ENCODE measurements at regions not wholly inside any gene's neighbourhood (a gene's known extent, or its start where the extent isn't known, plus 50 kb on each side); places are given as distances from the start of the nearest gene placed in this dataset.

DNA sequence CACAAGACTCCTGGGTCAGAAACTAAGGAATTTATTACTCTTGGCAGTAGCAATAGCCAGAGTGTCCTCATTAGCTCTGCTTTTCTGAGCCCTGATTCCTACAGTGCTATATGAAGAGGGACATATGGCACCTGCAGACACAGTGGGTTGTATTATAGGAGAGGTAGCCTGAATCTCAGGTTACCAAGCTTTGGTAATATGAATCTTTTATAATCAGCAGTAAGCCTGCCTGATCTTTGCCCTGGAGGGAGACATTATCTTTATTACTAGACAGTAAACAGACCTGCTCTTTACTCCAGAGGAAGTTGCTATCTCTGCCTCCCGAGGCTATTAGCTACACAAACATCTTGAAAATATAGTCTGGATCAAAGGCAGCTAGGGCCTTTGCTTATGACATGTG is 62.5 kb upstream of the HOPX start:
- peak overlapping the region; percentile 12 for H3K4me3 Mint-ChIP-seq (ENCODE audit: unreplicated experiment)
- peak; percentile 79 to 81 for DNase-seq
- Histone ChIP-seq H3K36me3 (ENCODE audit: control insufficient read depth, insufficient read depth, low read length) (no peaks in the 10 kb centered on the region), H3K4me3 (ENCODE audit: low read depth, low read length) (no peak overlapping the region), H3K27me3 (replicated peaks; ENCODE audit: control insufficient read depth, insufficient read depth, low read length) (no peaks in the 10 kb centered on the region), H3K4me1 (peaks cover 43% of the 10 kb centered on the region), H3K9me3 (peaks cover 4% of the 10 kb centered on the region)
- intact Hi-C loops (cut with micrococcal nuclease; ENCODE audit: unreplicated experiment) = loop anchor here (1.0 to 2.0 kb wide), 3 partner anchors 10 to 43 kb away; no protein-coding TSS in a partner anchor
- no TSS peak for BruUV-seq (replicated peaks)
- ChIA-PET POLR2A (interaction anchor here (1.0 kb wide), 1 partner anchor 234 kb away, joined by 5 read pairs; the partner anchor contains the start of gene NOA1), CTCF (interaction anchor here (0.7 to 1.0 kb wide), 2 partner anchors 45 to 56 kb away, joined by 3 read pairs; no protein-coding TSS in a partner anchor)
- no peak for TF ChIP-seq CTCF (IDR thresholded peaks at IDR 0.05; ENCODE audit: insufficient read depth in 1 of 2, low read depth in 1 of 2, low read length in 1 of 2, severe bottlenecking in 1 of 2, unreplicated experiment in 1 of 2)
- peaks cover 13% of the 10 kb centered on the region for H3K36me3 Mint-ChIP-seq (ENCODE audit: insufficient read depth, unreplicated experiment)
- no peaks in the 10 kb centered on the region for H3K27me3 Mint-ChIP-seq (ENCODE audit: insufficient read depth, unreplicated experiment)
- H3K27ac Mint-ChIP-seq (ENCODE audit: unreplicated experiment) = peak overlapping the region; percentile 54
- peaks cover 38% of the 10 kb centered on the region for H3K4me1 Mint-ChIP-seq (ENCODE audit: low read depth, unreplicated experiment)
- H3K9me3 Mint-ChIP-seq (ENCODE audit: unreplicated experiment) = peaks cover 6% of the 10 kb centered on the region

DNA sequence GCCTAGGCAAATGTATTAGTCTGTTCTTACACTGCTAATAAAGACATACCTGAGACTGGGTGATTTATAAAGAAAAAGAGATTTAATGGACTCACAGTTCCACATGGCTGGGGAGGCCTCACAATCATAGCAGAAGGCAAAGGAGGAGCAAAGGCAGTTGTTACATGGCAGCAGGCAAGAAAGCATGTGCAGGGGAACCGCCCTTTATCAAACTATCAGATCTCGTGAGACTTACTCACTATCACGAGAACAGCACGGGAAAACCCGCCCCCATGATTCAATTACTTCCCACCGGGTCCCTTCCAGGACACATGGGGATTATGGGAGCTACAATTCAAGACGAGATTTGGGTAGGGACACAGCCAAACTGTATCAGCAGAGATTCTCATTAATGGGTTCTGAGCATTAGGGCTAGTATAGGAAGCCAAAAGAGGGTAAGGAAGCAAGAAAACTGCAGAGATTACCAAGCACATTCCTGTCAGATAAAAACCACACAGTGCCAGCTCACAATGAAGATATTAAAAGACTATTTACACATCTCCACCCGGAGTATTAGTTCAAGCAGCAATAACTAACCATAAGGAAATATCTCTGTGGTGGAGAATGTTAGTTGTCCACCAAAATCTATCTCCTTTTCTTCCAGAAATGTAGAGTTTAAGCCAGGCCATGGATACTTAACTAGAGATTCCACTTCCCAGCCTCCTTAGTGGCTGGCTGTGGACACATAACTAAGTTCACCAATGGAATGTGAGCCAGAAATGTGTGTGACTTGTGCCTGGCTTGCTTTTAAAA is 61.2 kb upstream of the HOPX start:
- POLR2A ChIA-PET = no interaction called here
- Histone ChIP-seq H3K4me3 (ENCODE audit: low read depth, low read length) (no peak overlapping the region), H3K27me3 (replicated peaks; ENCODE audit: control insufficient read depth, insufficient read depth, low read length) (no peaks in the 10 kb centered on the region), H3K36me3 (ENCODE audit: control insufficient read depth, insufficient read depth, low read length) (no peaks in the 10 kb centered on the region), H3K4me1 (peaks cover 39% of the 10 kb centered on the region), H3K9me3 (peaks cover 4% of the 10 kb centered on the region)
- peaks cover 6% of the 10 kb centered on the region for H3K9me3 Mint-ChIP-seq (ENCODE audit: unreplicated experiment)
- no TSS peak for BruUV-seq (replicated peaks)
- CTCF ChIA-PET = no interaction called here
- H3K4me1 Mint-ChIP-seq (ENCODE audit: low read depth, unreplicated experiment) = peaks cover 31% of the 10 kb centered on the region
- no peaks in the 10 kb centered on the region for H3K27me3 Mint-ChIP-seq (ENCODE audit: insufficient read depth, unreplicated experiment)
- no peak overlapping the region for H3K4me3 Mint-ChIP-seq (ENCODE audit: unreplicated experiment)
- H3K27ac Mint-ChIP-seq (ENCODE audit: unreplicated experiment) = peak overlapping the region; percentile 69
- TF ChIP-seq CTCF (IDR thresholded peaks at IDR 0.05; ENCODE audit: insufficient read depth in 1 of 2, low read depth in 1 of 2, low read length in 1 of 2, severe bottlenecking in 1 of 2, unreplicated experiment in 1 of 2) = no peak
- no peak for DNase-seq
- peaks cover 13% of the 10 kb centered on the region for H3K36me3 Mint-ChIP-seq (ENCODE audit: insufficient read depth, unreplicated experiment)
- intact Hi-C loops (cut with micrococcal nuclease; ENCODE audit: unreplicated experiment) = loop anchor here (2.0 kb wide), 1 partner anchor 45 kb away; no protein-coding TSS in a partner anchor

DNA sequence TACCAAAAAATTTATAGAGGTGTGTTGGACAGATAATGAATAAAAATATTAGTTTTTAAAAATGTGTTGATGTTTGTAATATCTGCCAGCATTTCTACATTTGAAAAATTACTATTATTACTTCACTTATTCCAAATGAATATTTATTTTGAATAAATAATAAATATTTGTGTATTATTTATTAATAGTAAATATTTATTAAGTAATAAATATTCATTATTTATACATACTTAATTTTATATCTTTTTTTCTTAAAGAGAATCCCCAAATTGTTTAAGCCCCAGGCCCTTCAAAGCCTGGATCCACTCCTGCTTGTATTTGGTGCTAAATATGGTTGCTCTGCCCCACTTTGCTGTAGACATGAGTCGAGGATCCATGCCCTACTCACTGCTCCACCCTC is 60.5 kb upstream of the HOPX start:
- Histone ChIP-seq H3K9me3 (peaks cover 4% of the 10 kb centered on the region), H3K4me1 (peaks cover 37% of the 10 kb centered on the region), H3K27me3 (replicated peaks; ENCODE audit: control insufficient read depth, insufficient read depth, low read length) (no peaks in the 10 kb centered on the region), H3K4me3 (ENCODE audit: low read depth, low read length) (no peak overlapping the region), H3K36me3 (ENCODE audit: control insufficient read depth, insufficient read depth, low read length) (no peaks in the 10 kb centered on the region)
- no peak for DNase-seq
- CTCF ChIA-PET = no interaction called here
- Mint-ChIP-seq H3K36me3 (ENCODE audit: insufficient read depth, unreplicated experiment) (peaks cover 13% of the 10 kb centered on the region), H3K4me1 (ENCODE audit: low read depth, unreplicated experiment) (peaks cover 31% of the 10 kb centered on the region), H3K9me3 (ENCODE audit: unreplicated experiment) (peaks cover 6% of the 10 kb centered on the region), H3K4me3 (ENCODE audit: unreplicated experiment) (no peak overlapping the region), H3K27me3 (ENCODE audit: insufficient read depth, unreplicated experiment) (no peaks in the 10 kb centered on the region), H3K27ac (ENCODE audit: unreplicated experiment) (peak overlapping the region; percentile 69)
- TF ChIP-seq CTCF (IDR thresholded peaks at IDR 0.05; ENCODE audit: insufficient read depth in 1 of 2, low read depth in 1 of 2, low read length in 1 of 2, severe bottlenecking in 1 of 2, unreplicated experiment in 1 of 2) = no peak
- POLR2A ChIA-PET = no interaction called here
- BruUV-seq (replicated peaks) = no TSS peak
- intact Hi-C loops (cut with micrococcal nuclease; ENCODE audit: unreplicated experiment) = no loop called here

All from Caco-2 (cell line).